Neural crest cell (in vitro differentiated cells): ENCODE measurements at regions not wholly inside any gene's neighbourhood (a gene's known extent, or its start where the extent isn't known, plus 50 kb on each side); places are given as distances from the start of the nearest gene placed in this dataset.

ENCODE experiments used
- DNase-seq: peaks from one replicate; pipeline ENCODE4 v3.0.0; 2021; ENCODE audit warnings: low read depth, mixed read lengths, low spot score
- H3K27ac Mint-ChIP-seq: one replicate; pipeline ENCODE4 v1.8.0; 2021; ENCODE audit warnings: mild to moderate bottlenecking, mixed read lengths; ENCODE audit not compliant: unreplicated experiment
- H3K27me3 Mint-ChIP-seq: 2 replicates; pipeline ENCODE4 v1.8.0; 2021; ENCODE audit warnings: low read depth, mild to moderate bottlenecking, mixed read lengths
- H3K36me3 Mint-ChIP-seq: 2 replicates; pipeline ENCODE4 v1.8.0; 2021; ENCODE audit warnings: low read depth, mild to moderate bottlenecking, mixed read lengths
- H3K4me1 Mint-ChIP-seq: 2 replicates; pipeline ENCODE4 v1.8.0; 2021; ENCODE audit warnings: mixed read lengths
- H3K4me3 Mint-ChIP-seq: one replicate; pipeline ENCODE4 v1.8.0; 2021; ENCODE audit warnings: mild to moderate bottlenecking, mixed read lengths
- H3K9me3 Mint-ChIP-seq: 2 replicates; pipeline ENCODE4 v1.8.0; 2021; ENCODE audit warnings: mixed read lengths
- CTCF ChIP-seq: fragments of 200-600 bp; sonication (generic); conservative IDR thresholded peaks from 2 replicates; pipeline ENCODE4 v1.5.0; 2021; ENCODE audit warnings: antibody characterized with exemption, mild to moderate bottlenecking

- DNase-seq, result no peak
- Mint-ChIP-seq H3K36me3 (no peaks in the 10 kb centered on the region), H3K9me3 (no peaks in the 10 kb centered on the region), H3K4me3 (no peak overlapping the region), H3K4me1 (peaks cover 16% of the 10 kb centered on the region), H3K27ac (no peak overlapping the region), H3K27me3 (peaks cover 13% of the 10 kb centered on the region)
- no peak for TF ChIP-seq CTCF
These were observed 107.2 kb upstream of the FOXF1 start for GRCh38 chr16:86403085-86403484.

GRCh38 chr16:86403541-86404163 lies 106.7 kb upstream of the FOXF1 start:
- no peaks in the 10 kb centered on the region for H3K36me3 Mint-ChIP-seq
- peaks cover 13% of the 10 kb centered on the region for H3K27me3 Mint-ChIP-seq
- TF ChIP-seq CTCF, result no peak
- H3K9me3 Mint-ChIP-seq, result no peaks in the 10 kb centered on the region
- H3K4me3 Mint-ChIP-seq, result no peak overlapping the region
- peaks cover 16% of the 10 kb centered on the region for H3K4me1 Mint-ChIP-seq
- no peak for DNase-seq
- H3K27ac Mint-ChIP-seq, result no peak overlapping the region

GRCh38 chr16:86404678-86405077 lies 105.6 kb upstream of the FOXF1 start:
- H3K36me3 Mint-ChIP-seq, result no peaks in the 10 kb centered on the region

GRCh38 chr16:86405319-86405718 lies 105.0 kb upstream of the FOXF1 start:
- Mint-ChIP-seq H3K9me3 (peaks cover 2% of the 10 kb centered on the region), H3K27ac (no peak overlapping the region), H3K36me3 (no peaks in the 10 kb centered on the region), H3K4me3 (no peak overlapping the region), H3K27me3 (peaks cover 14% of the 10 kb centered on the region), H3K4me1 (peaks cover 26% of the 10 kb centered on the region)
- no peak for TF ChIP-seq CTCF
- DNase-seq, result no peak

More at GRCh38 chr16:86404678-86405077, 105.6 kb upstream of the FOXF1 start:
- peaks cover 13% of the 10 kb centered on the region for H3K27me3 Mint-ChIP-seq
- H3K4me1 Mint-ChIP-seq, result peaks cover 21% of the 10 kb centered on the region
- no peak overlapping the region for H3K4me3 Mint-ChIP-seq
- no peaks in the 10 kb centered on the region for H3K9me3 Mint-ChIP-seq
- DNase-seq, result no peak
- no peak for TF ChIP-seq CTCF
- H3K27ac Mint-ChIP-seq, result no peak overlapping the region

- Mint-ChIP-seq H3K27ac (no peak overlapping the region), H3K9me3 (peaks cover 2% of the 10 kb centered on the region), H3K4me1 (peaks cover 29% of the 10 kb centered on the region), H3K4me3 (no peak overlapping the region), H3K36me3 (no peaks in the 10 kb centered on the region), H3K27me3 (peaks cover 15% of the 10 kb centered on the region)
- TF ChIP-seq CTCF, result no peak
- DNase-seq, result no peak
These were observed 104.3 kb upstream of the FOXF1 start for GRCh38 chr16:86406056-86406455.
